H1 (cell line): ENCODE measurements at regions not wholly inside any gene's neighbourhood (a gene's known extent, or its start where the extent isn't known, plus 50 kb on each side); places are given as distances from the start of the nearest gene placed in this dataset.

ENCODE experiments used
- MAX ChIP-seq: IDR thresholded peaks from 2 replicates; pipeline ENCODE4 v1.6.1; 2012; ENCODE audit warnings: inconsistent platforms
- SP4 ChIP-seq: IDR thresholded peaks from 2 replicates; pipeline ENCODE4 v1.6.1; 2012; ENCODE audit warnings: low read length, inconsistent platforms

DNA sequence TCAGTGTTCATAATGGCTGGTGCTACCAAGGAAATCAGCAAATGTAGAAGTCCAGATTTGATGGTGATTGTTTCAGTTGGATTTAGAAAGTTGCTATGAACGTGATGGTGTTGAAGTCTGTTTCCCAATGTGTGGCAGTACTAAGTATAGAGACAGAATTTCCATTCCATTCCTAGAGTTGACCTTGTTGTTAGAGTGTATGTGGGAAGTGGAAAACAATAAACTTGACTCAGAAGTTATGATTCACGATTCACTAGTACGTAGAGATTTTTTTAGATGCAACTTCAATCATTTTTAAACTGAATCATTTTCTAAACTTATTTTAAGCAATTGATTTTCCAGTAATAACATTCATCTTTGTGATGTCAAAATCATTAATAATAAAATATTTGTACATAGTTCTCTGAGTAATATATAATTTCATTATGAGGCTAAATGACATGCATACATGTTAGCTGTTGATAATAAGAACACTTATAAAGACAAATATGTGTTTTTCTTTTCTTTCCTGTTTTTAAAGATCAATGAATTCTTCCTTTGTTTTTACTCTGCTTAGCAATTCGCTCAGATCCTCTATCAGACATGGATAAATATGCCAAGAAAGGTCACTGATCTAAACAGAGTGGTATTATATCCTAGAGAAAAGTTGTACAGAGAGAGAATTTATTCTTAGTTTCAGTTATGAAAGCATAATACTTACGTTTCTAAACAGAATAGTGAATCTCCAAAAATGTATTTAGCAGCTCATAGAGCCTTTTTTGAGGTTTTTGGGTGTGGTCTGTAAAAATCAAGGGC, 108.8 kb upstream of the GPR149 start (continued):
- no peak for TF ChIP-seq MAX
- TF ChIP-seq SP4: no peak
